GM10266 (cell line): ENCODE measurements at regions not wholly inside any gene's neighbourhood (a gene's known extent, or its start where the extent isn't known, plus 50 kb on each side); places are given as distances from the start of the nearest gene placed in this dataset.

Experiments
- DNase-seq: peaks from one replicate; pipeline ENCODE4 v3.0.0; 2012; ENCODE audit errors: extremely low spot score
- TF ChIP-seq, protein P1 (sequence below): IDR thresholded peaks from 2 replicates; pipeline ENCODE4 v1.5.1; 2012; ENCODE audit warnings: mild to moderate bottlenecking, low read depth; ENCODE audit not compliant: control insufficient read depth, insufficient read depth; ENCODE audit errors: missing control alignments

GRCh38 chr2:221134718-221135117 is 437.4 kb downstream of the EPHA4 start:
- TF ChIP-seq, protein P1, sequence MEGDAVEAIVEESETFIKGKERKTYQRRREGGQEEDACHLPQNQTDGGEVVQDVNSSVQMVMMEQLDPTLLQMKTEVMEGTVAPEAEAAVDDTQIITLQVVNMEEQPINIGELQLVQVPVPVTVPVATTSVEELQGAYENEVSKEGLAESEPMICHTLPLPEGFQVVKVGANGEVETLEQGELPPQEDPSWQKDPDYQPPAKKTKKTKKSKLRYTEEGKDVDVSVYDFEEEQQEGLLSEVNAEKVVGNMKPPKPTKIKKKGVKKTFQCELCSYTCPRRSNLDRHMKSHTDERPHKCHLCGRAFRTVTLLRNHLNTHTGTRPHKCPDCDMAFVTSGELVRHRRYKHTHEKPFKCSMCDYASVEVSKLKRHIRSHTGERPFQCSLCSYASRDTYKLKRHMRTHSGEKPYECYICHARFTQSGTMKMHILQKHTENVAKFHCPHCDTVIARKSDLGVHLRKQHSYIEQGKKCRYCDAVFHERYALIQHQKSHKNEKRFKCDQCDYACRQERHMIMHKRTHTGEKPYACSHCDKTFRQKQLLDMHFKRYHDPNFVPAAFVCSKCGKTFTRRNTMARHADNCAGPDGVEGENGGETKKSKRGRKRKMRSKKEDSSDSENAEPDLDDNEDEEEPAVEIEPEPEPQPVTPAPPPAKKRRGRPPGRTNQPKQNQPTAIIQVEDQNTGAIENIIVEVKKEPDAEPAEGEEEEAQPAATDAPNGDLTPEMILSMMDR, result no peak
- DNase-seq, result no peak

DNA sequence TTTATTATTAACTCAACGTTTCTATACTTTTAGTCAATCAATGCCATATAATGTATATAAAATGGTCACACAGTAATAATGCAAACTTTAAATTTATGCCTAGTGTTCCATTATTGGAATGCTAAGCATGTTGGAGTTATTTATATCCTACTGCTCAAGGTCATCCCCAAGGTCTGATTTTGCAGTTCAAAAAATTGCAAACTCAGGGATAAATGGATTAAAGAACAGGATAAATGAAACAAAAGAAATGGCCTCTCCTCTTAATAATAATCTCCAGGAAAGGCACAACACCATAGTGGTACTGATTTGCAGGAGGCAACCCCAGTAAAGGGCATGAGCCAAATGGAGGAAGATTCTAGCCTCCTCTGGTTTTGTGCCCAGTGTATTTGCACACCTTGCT is 436.4 kb downstream of the EPHA4 start:
- DNase-seq, result no peak
- TF ChIP-seq, protein P1, result no peak

- TF ChIP-seq, protein P1, result no peak
- DNase-seq, result no peak
Measured at GRCh38 chr2:221137385-221137784, 434.7 kb downstream of the EPHA4 start.

DNA sequence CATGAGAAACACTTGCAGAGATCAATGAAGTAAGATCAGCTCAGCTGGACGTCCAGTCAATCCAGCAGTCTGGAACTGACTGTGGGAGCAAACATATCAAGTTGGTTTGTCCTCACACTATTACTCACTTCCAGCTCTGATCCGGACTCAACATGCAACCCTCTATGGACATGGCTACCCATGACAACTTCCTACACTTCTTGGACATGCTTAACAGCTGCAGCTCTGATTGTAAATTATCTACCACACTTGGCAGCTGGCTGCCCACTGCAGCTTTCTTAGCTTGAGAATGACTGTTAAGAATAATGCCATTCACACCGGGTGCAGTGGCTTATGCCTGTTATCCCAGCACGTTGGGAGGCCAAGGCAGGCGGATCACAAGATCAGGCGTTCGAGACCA is 429.8 kb downstream of the EPHA4 start:
- DNase-seq, result no peak
- TF ChIP-seq, protein P1, result no peak

- TF ChIP-seq, protein P1, result no peak
- no peak for DNase-seq
Measured at GRCh38 chr2:221143231-221143630, 428.9 kb downstream of the EPHA4 start.

GRCh38 chr2:221144909-221145308 is 427.2 kb downstream of the EPHA4 start:
- no peak for DNase-seq
- TF ChIP-seq, protein P1, result no peak

GRCh38 chr2:221145396-221145795 is 426.7 kb downstream of the EPHA4 start:
- no peak for DNase-seq
- TF ChIP-seq, protein P1, result no peak
